AG04450 (cell line): ENCODE measurements at regions not wholly inside any gene's neighbourhood (a gene's known extent, or its start where the extent isn't known, plus 50 kb on each side); places are given as distances from the start of the nearest gene placed in this dataset.

ENCODE experiments used
- CTCF ChIA-PET: fragments of 300-600, 350-600 bp; formaldehyde crosslinking; extraction: SDS; loops from one replicate; lab custom pipeline; 2022; ENCODE audit warnings: antibody characterized with exemption, inconsistent platforms; lab: Charles Lee
- POLR2A ChIA-PET: fragments of 350-600 bp; formaldehyde crosslinking; extraction: SDS; loops from one replicate; lab custom pipeline; 2021; ENCODE audit warnings: antibody characterized with exemption, inconsistent platforms; lab: Yijun Ruan, JAX
- DNase-seq: peaks from one replicate; pipeline ENCODE4 v3.0.0-alpha.2; 2011; ENCODE audit warnings: low read depth, low spot score
- H3K27ac ChIP-seq: one replicate; pipeline ENCODE4 v1.5.1; 2012; ENCODE audit warnings: low read depth, low read length, control low read depth
- H3K27me3 ChIP-seq: one replicate; pipeline ENCODE4 v1.6.0; 2012; ENCODE audit warnings: low read length; ENCODE audit not compliant: control insufficient read depth, insufficient read depth
- H3K4me3 ChIP-seq: 2 replicates; pipeline ENCODE4 v1.5.1; 2011; ENCODE audit warnings: mild to moderate bottlenecking, low read depth, low read length, control low read depth
- H3K9me3 ChIP-seq: 2 replicates; pipeline ENCODE4 v1.5.1; 2012; ENCODE audit warnings: low read length; ENCODE audit not compliant: control insufficient read depth, insufficient read depth
- TF ChIP-seq, protein P1 (sequence below): IDR thresholded peaks from 2 replicates; pipeline ENCODE4 v1.5.1; 2011; ENCODE audit warnings: low read depth, low read length, control low read depth, inconsistent platforms

GRCh38 chr1:173100476-173101107, 49.9 kb upstream of the TNFSF18 start:
- no peak overlapping the region for H3K27ac ChIP-seq
- ChIA-PET POLR2A (no interaction called here), CTCF (interaction anchor here (1.1 kb wide), 1 partner anchor 102 kb away, joined by 4 read pairs; no protein-coding TSS in a partner anchor)
- H3K27me3 ChIP-seq, result no peaks in the 10 kb centered on the region
- DNase-seq, result no peak
- H3K9me3 ChIP-seq, result peaks cover 10% of the 10 kb centered on the region
- TF ChIP-seq, protein P1, sequence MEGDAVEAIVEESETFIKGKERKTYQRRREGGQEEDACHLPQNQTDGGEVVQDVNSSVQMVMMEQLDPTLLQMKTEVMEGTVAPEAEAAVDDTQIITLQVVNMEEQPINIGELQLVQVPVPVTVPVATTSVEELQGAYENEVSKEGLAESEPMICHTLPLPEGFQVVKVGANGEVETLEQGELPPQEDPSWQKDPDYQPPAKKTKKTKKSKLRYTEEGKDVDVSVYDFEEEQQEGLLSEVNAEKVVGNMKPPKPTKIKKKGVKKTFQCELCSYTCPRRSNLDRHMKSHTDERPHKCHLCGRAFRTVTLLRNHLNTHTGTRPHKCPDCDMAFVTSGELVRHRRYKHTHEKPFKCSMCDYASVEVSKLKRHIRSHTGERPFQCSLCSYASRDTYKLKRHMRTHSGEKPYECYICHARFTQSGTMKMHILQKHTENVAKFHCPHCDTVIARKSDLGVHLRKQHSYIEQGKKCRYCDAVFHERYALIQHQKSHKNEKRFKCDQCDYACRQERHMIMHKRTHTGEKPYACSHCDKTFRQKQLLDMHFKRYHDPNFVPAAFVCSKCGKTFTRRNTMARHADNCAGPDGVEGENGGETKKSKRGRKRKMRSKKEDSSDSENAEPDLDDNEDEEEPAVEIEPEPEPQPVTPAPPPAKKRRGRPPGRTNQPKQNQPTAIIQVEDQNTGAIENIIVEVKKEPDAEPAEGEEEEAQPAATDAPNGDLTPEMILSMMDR, result no peak
- no peak overlapping the region for H3K4me3 ChIP-seq
